SK-N-SH treated with all-trans-retinoic acid at 6 μM for 48 hours (cell line): ENCODE measurements at regions not wholly inside any gene's neighbourhood (a gene's known extent, or its start where the extent isn't known, plus 50 kb on each side); places are given as distances from the start of the nearest gene placed in this dataset.

Source experiments
- ATAC-seq: fragments of 200-7000 bp; cut with Tn5 transposase; 3 replicates; pipeline ENCODE4 v1.9.1; 2020; ENCODE audit warnings: mild to moderate bottlenecking, moderate library complexity
- ARNTL ChIP-seq: fragments of 450-650 bp; formaldehyde crosslinking; IDR thresholded peaks from 2 replicates; pipeline ENCODE4 v1.5.0; 2020; ENCODE audit warnings: low read depth, mild to moderate bottlenecking, moderate library complexity, borderline replicate concordance
- BACH2 ChIP-seq: fragments of 250-450 bp; sonication (Bioruptor Pico); IDR thresholded peaks from 2 replicates; pipeline ENCODE4 v1.9.0; 2021; ENCODE audit warnings: mild to moderate bottlenecking, borderline replicate concordance
- CSDC2 ChIP-seq: fragments of 250-450 bp; sonication (Bioruptor Pico); IDR thresholded peaks from 2 replicates; pipeline ENCODE4 v1.5.0; 2020; ENCODE audit warnings: mild to moderate bottlenecking, moderate library complexity
- ESRRG ChIP-seq: fragments of 250-450 bp; sonication (Bioruptor Pico); IDR thresholded peaks from 2 replicates; pipeline ENCODE4 v1.6.1; 2021; ENCODE audit warnings: mild to moderate bottlenecking
- GLIS3 ChIP-seq: fragments of 250-450 bp; sonication (Bioruptor Pico); IDR thresholded peaks from 2 replicates; pipeline ENCODE4 v1.5.0; 2020; ENCODE audit warnings: mild to moderate bottlenecking, moderate library complexity
- ISL1 ChIP-seq: fragments of 250-450 bp; sonication (Bioruptor Pico); IDR thresholded peaks from 2 replicates; pipeline ENCODE4 v2.1.2; 2022; ENCODE audit warnings: mild to moderate bottlenecking, moderate library complexity
- OSR1 ChIP-seq: fragments of 250-450 bp; sonication (Bioruptor Pico); IDR thresholded peaks from 2 replicates; pipeline ENCODE4 v1.8.0; 2022; ENCODE audit warnings: moderate library complexity, mild to moderate bottlenecking, inconsistent platforms
- PPARA ChIP-seq: fragments of 250-450 bp; sonication (Bioruptor Pico); IDR thresholded peaks from 2 replicates; pipeline ENCODE4 v1.5.0; 2020; ENCODE audit warnings: mild to moderate bottlenecking, borderline replicate concordance
- RARB ChIP-seq: fragments of 250-450 bp; sonication (Bioruptor Pico); IDR thresholded peaks from 2 replicates; pipeline ENCODE4 v1.8.0; 2021; ENCODE audit warnings: mild to moderate bottlenecking, moderate library complexity
- SNAI2 ChIP-seq: fragments of 250-450 bp; sonication (Bioruptor Pico); IDR thresholded peaks from 2 replicates; pipeline ENCODE4 v1.5.0; 2020; ENCODE audit warnings: mild to moderate bottlenecking, moderate library complexity
- TCF4 ChIP-seq: fragments of 250-450 bp; sonication (Bioruptor Pico); IDR thresholded peaks from 2 replicates; pipeline ENCODE4 v1.8.0; 2021; ENCODE audit warnings: mild to moderate bottlenecking, moderate library complexity, borderline replicate concordance
- TOX ChIP-seq: fragments of 250-450 bp; sonication (Bioruptor Pico); IDR thresholded peaks from 2 replicates; pipeline ENCODE4 v1.8.0; 2021; ENCODE audit warnings: mild to moderate bottlenecking, moderate library complexity, borderline replicate concordance
- ZC3H10 ChIP-seq: fragments of 250-450 bp; sonication (Bioruptor Pico); IDR thresholded peaks from 2 replicates; pipeline ENCODE4 v1.5.1; 2021; ENCODE audit warnings: mild to moderate bottlenecking, moderate library complexity
- ZFP3 ChIP-seq: fragments of 250-450 bp; sonication (Bioruptor Pico); IDR thresholded peaks from 2 replicates; pipeline ENCODE4 v1.5.0; 2020; ENCODE audit warnings: mild to moderate bottlenecking, moderate library complexity
- ZFP30 ChIP-seq: fragments of 450-650 bp; formaldehyde crosslinking; IDR thresholded peaks from 2 replicates; pipeline ENCODE4 v1.5.0; 2022; ENCODE audit warnings: mild to moderate bottlenecking, moderate library complexity
- ZNF565 ChIP-seq: fragments of 450-650 bp; formaldehyde crosslinking; conservative IDR thresholded peaks from 2 replicates; pipeline ENCODE4 v1.5.0; 2020; ENCODE audit warnings: low read depth, mild to moderate bottlenecking, moderate library complexity
- ZNF70 ChIP-seq: fragments of 450-650 bp; formaldehyde crosslinking; IDR thresholded peaks from 2 replicates; pipeline ENCODE4 v1.5.0; 2020; ENCODE audit warnings: mild to moderate bottlenecking, moderate library complexity
- ZNF8 ChIP-seq: fragments of 450-650 bp; formaldehyde crosslinking; IDR thresholded peaks from 2 replicates; pipeline ENCODE4 v1.5.0; 2020; ENCODE audit warnings: mild to moderate bottlenecking, moderate library complexity
- TF ChIP-seq, protein P1 (sequence below): fragments of 250-450 bp; sonication (Bioruptor Pico); IDR thresholded peaks from 2 replicates; pipeline ENCODE4 v1.5.1; 2021; ENCODE audit warnings: mild to moderate bottlenecking, moderate library complexity
- TF ChIP-seq, protein P2 (sequence below): fragments of 250-450 bp; sonication (Bioruptor Pico); IDR thresholded peaks from 2 replicates; pipeline ENCODE4 v1.8.0; 2021; ENCODE audit warnings: low read depth, mild to moderate bottlenecking, moderate library complexity, borderline replicate concordance
- TF ChIP-seq, protein P3 (sequence below): fragments of 250-450 bp; sonication (Bioruptor Pico); IDR thresholded peaks from 2 replicates; pipeline ENCODE4 v1.5.0; 2020; ENCODE audit warnings: mild to moderate bottlenecking, moderate library complexity
- TF ChIP-seq, protein P4 (sequence below): fragments of 250-450 bp; sonication (Bioruptor Pico); IDR thresholded peaks from 2 replicates; pipeline ENCODE4 v1.5.1; 2020; ENCODE audit warnings: low read depth, mild to moderate bottlenecking, moderate library complexity
- TF ChIP-seq, protein P5 (sequence below): fragments of 250-450 bp; sonication (Bioruptor Pico); IDR thresholded peaks from 2 replicates; pipeline ENCODE4 v1.8.0; 2020; ENCODE audit warnings: mild to moderate bottlenecking, moderate library complexity, borderline replicate concordance

DNA sequence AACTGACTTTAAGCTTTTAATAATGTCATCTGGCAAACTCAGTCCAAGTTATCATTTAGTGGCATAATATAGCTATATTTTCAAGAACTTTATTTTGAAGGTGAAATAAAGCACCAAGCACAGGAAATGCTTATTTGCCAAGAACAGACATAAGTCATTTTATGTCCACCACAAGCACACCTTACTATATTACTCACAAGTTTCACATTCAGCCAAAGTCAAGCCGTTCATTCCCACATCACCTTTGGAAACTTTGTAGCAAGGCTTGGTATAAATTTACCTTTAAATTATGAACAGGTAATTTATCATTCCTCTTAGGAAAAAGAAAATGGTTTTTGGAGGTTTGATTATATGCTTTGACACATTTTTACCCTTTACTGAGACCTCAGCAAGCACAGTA, 236.8 kb upstream of the FKBP1C start:
- TF ChIP-seq GLIS3 (CRISPR knock-in tag), result no peak
- TF ChIP-seq, protein P1, sequence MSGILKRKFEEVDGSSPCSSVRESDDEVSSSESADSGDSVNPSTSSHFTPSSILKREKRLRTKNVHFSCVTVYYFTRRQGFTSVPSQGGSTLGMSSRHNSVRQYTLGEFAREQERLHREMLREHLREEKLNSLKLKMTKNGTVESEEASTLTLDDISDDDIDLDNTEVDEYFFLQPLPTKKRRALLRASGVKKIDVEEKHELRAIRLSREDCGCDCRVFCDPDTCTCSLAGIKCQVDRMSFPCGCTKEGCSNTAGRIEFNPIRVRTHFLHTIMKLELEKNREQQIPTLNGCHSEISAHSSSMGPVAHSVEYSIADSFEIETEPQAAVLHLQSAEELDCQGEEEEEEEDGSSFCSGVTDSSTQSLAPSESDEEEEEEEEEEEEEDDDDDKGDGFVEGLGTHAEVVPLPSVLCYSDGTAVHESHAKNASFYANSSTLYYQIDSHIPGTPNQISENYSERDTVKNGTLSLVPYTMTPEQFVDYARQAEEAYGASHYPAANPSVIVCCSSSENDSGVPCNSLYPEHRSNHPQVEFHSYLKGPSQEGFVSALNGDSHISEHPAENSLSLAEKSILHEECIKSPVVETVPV (CRISPR knock-in tag), result no peak
- TF ChIP-seq, protein P2, sequence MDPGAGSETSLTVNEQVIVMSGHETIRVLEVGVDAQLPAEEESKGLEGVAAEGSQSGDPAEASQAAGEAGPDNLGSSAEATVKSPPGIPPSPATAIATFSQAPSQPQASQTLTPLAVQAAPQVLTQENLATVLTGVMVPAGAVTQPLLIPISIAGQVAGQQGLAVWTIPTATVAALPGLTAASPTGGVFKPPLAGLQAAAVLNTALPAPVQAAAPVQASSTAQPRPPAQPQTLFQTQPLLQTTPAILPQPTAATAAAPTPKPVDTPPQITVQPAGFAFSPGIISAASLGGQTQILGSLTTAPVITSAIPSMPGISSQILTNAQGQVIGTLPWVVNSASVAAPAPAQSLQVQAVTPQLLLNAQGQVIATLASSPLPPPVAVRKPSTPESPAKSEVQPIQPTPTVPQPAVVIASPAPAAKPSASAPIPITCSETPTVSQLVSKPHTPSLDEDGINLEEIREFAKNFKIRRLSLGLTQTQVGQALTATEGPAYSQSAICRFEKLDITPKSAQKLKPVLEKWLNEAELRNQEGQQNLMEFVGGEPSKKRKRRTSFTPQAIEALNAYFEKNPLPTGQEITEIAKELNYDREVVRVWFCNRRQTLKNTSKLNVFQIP (CRISPR knock-in tag), result no peak
- TF ChIP-seq, protein P3, sequence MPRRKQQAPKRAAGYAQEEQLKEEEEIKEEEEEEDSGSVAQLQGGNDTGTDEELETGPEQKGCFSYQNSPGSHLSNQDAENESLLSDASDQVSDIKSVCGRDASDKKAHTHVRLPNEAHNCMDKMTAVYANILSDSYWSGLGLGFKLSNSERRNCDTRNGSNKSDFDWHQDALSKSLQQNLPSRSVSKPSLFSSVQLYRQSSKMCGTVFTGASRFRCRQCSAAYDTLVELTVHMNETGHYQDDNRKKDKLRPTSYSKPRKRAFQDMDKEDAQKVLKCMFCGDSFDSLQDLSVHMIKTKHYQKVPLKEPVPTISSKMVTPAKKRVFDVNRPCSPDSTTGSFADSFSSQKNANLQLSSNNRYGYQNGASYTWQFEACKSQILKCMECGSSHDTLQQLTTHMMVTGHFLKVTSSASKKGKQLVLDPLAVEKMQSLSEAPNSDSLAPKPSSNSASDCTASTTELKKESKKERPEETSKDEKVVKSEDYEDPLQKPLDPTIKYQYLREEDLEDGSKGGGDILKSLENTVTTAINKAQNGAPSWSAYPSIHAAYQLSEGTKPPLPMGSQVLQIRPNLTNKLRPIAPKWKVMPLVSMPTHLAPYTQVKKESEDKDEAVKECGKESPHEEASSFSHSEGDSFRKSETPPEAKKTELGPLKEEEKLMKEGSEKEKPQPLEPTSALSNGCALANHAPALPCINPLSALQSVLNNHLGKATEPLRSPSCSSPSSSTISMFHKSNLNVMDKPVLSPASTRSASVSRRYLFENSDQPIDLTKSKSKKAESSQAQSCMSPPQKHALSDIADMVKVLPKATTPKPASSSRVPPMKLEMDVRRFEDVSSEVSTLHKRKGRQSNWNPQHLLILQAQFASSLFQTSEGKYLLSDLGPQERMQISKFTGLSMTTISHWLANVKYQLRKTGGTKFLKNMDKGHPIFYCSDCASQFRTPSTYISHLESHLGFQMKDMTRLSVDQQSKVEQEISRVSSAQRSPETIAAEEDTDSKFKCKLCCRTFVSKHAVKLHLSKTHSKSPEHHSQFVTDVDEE (CRISPR knock-in tag), result no peak
- TF ChIP-seq, protein P4, sequence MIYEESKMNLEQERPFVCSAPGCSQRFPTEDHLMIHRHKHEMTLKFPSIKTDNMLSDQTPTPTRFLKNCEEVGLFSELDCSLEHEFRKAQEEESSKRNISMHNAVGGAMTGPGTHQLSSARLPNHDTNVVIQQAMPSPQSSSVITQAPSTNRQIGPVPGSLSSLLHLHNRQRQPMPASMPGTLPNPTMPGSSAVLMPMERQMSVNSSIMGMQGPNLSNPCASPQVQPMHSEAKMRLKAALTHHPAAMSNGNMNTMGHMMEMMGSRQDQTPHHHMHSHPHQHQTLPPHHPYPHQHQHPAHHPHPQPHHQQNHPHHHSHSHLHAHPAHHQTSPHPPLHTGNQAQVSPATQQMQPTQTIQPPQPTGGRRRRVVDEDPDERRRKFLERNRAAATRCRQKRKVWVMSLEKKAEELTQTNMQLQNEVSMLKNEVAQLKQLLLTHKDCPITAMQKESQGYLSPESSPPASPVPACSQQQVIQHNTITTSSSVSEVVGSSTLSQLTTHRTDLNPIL, result no peak
- no peak for TF ChIP-seq SNAI2
- TF ChIP-seq ZNF565 (CRISPR knock-in tag), result no peak
- no peak for TF ChIP-seq PPARA (CRISPR knock-in tag)
- TF ChIP-seq TCF4 (CRISPR knock-in tag), result no peak
- no peak for TF ChIP-seq ZFP30 (CRISPR knock-in tag)
- TF ChIP-seq TOX (CRISPR knock-in tag), result no peak
- TF ChIP-seq, protein P5, sequence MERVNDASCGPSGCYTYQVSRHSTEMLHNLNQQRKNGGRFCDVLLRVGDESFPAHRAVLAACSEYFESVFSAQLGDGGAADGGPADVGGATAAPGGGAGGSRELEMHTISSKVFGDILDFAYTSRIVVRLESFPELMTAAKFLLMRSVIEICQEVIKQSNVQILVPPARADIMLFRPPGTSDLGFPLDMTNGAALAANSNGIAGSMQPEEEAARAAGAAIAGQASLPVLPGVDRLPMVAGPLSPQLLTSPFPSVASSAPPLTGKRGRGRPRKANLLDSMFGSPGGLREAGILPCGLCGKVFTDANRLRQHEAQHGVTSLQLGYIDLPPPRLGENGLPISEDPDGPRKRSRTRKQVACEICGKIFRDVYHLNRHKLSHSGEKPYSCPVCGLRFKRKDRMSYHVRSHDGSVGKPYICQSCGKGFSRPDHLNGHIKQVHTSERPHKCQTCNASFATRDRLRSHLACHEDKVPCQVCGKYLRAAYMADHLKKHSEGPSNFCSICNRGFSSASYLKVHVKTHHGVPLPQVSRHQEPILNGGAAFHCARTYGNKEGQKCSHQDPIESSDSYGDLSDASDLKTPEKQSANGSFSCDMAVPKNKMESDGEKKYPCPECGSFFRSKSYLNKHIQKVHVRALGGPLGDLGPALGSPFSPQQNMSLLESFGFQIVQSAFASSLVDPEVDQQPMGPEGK (CRISPR knock-in tag), result no peak
- no peak for TF ChIP-seq ZNF8 (CRISPR knock-in tag)
- TF ChIP-seq ZC3H10, result no peak
- TF ChIP-seq ZNF70 (CRISPR knock-in tag), result no peak
- TF ChIP-seq ISL1 (CRISPR knock-in tag), result no peak
- no peak for TF ChIP-seq OSR1 (CRISPR knock-in tag)
- TF ChIP-seq CSDC2, result no peak
- no peak for TF ChIP-seq ZFP3 (CRISPR knock-in tag)
- TF ChIP-seq, all 23 proteins: peak for 0
- no peak for ATAC-seq

DNA sequence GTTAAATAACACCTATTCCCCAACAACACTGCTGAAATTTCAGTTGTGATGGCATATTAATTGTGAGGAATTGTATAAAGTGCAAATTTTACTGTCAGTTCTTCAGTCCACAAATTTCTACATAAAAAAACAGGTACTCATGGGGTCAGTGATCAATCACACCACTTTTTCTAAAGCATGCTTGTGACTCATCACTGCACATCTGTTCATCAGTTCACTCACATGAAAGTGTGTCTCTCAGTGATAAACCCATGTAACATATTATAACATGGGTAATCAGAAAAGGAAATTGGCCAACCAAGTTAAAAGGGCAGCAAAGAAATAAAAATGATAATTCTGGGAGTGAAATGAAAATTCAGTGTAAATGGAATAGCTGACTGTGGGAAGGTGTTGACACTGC, 234.7 kb upstream of the FKBP1C start:
- TF ChIP-seq ZFP30 (CRISPR knock-in tag), result no peak
- no peak for TF ChIP-seq ZFP3 (CRISPR knock-in tag)
- no peak for TF ChIP-seq GLIS3 (CRISPR knock-in tag)
- no peak for TF ChIP-seq ZC3H10
- no peak for TF ChIP-seq ARNTL (CRISPR knock-in tag)
- no peak for TF ChIP-seq ZNF565 (CRISPR knock-in tag)
- no peak for TF ChIP-seq ESRRG
- TF ChIP-seq ZNF8 (CRISPR knock-in tag), result no peak
- TF ChIP-seq SNAI2, result no peak
- no peak for TF ChIP-seq ZNF70 (CRISPR knock-in tag)
- no peak for TF ChIP-seq ISL1 (CRISPR knock-in tag)
- no peak for TF ChIP-seq TCF4 (CRISPR knock-in tag)
- TF ChIP-seq, protein P3 (CRISPR knock-in tag), result no peak
- no peak for TF ChIP-seq TOX (CRISPR knock-in tag)
- TF ChIP-seq, protein P5 (CRISPR knock-in tag), result no peak
- TF ChIP-seq BACH2 (CRISPR knock-in tag), result no peak
- no peak for TF ChIP-seq RARB (CRISPR knock-in tag)
- TF ChIP-seq PPARA (CRISPR knock-in tag), result no peak
- no peak for TF ChIP-seq OSR1 (CRISPR knock-in tag)
- no peak for ATAC-seq
